GM20000 (cell line): ENCODE measurements at regions not wholly inside any gene's neighbourhood (a gene's known extent, or its start where the extent isn't known, plus 50 kb on each side); places are given as distances from the start of the nearest gene placed in this dataset.

Source experiments
- DNase-seq: peaks from one replicate; pipeline ENCODE4 v3.0.0; 2012; ENCODE audit warnings: low spot score
- TF ChIP-seq, protein P1 (sequence below): IDR thresholded peaks from 2 replicates; pipeline ENCODE4 v1.5.1; 2012; ENCODE audit warnings: mild to moderate bottlenecking, control low read depth; ENCODE audit errors: extremely low read depth, missing control alignments

DNA sequence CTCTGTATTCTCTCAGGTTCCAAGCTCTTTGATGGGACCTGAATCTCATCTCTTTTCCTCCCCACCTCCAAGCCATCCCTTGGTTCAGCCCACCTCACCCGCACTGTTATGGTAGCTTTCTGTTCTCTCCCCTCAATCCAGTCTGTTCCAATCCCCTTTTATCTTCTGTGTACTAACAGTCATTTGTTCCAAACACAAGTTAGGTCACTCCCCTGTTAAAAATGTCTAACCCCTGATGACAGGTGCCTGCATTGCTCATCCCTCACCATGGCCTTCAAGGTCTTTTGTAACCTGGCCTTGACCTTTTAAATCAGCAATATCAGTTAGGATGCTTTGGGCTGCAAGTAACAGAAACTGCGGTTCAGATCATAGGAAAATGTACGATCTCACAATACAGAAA, 74.8 kb downstream of the CYP26A1 start:
- no peak for DNase-seq
- TF ChIP-seq, protein P1, sequence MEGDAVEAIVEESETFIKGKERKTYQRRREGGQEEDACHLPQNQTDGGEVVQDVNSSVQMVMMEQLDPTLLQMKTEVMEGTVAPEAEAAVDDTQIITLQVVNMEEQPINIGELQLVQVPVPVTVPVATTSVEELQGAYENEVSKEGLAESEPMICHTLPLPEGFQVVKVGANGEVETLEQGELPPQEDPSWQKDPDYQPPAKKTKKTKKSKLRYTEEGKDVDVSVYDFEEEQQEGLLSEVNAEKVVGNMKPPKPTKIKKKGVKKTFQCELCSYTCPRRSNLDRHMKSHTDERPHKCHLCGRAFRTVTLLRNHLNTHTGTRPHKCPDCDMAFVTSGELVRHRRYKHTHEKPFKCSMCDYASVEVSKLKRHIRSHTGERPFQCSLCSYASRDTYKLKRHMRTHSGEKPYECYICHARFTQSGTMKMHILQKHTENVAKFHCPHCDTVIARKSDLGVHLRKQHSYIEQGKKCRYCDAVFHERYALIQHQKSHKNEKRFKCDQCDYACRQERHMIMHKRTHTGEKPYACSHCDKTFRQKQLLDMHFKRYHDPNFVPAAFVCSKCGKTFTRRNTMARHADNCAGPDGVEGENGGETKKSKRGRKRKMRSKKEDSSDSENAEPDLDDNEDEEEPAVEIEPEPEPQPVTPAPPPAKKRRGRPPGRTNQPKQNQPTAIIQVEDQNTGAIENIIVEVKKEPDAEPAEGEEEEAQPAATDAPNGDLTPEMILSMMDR, result no peak

DNA sequence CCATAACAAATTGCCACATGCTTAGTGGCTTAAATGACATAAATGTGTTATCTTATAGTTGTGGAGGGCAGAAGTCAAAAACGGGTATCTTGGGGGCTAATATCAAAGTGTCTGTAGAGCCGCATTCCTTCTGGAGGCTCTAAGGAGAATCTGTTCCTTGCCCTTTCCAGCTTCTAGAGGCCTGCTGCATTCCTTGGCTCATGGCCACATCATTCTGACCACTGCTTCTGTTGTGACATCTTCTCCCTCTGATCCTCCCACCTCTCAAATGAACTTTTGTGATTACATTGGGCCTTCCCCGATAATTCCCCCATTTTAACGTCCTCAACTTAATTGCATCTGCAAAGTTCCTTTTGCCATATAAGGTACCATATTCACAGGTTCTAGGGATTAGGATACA, 76.1 kb downstream of the CYP26A1 start:
- TF ChIP-seq, protein P1, result no peak
- no peak for DNase-seq

DNA sequence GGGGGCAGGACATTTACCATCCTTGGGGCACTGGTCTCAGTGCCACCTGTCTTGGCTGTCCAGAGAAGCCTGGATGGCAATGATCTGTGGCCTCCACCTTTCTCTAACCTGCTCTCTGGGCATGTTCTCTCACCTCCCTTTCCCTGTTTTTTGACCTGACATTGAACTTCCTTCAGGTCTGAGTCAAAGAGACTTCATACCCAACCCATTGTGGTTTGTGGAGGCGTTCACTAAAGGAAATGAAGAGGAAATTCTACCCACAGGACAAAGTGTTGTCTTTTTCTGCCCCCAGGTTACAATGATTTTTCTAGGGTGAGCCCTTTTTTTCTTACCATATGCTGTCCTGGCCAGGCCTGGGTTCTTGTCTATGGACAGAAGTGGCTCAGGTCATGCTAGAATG, 76.6 kb downstream of the CYP26A1 start:
- no peak for DNase-seq

DNA sequence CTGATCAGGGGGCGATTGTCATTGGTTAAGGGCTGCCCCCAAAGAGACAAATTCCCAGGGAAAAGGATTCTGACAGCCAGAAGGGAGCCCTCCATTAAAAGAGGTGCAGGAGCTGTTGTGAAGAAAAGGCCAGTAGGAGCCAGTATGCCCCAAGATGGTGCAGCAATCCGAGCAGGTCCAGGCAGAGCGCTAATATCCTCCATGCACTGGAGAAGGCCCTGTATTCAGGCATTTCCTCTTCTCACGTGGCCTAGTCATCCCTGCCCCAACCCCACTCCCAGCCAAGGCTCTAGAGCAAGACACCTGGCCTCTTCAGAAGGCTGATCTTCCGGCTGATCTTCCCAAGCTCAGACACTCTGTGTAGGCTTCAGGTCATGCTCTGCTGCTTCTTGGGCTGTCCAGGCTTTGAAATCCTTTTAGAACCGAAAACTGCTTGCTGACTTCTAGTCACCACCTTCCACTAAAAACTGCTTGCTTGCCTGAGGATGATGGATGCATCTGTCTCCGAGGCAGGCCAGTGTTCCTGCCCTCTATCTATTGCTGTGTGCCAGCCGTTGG, 77.4 kb downstream of the CYP26A1 start:
- no peak for DNase-seq

More for the DNA sequence above, 76.6 kb downstream of the CYP26A1 start:
- TF ChIP-seq, protein P1, result no peak

DNA sequence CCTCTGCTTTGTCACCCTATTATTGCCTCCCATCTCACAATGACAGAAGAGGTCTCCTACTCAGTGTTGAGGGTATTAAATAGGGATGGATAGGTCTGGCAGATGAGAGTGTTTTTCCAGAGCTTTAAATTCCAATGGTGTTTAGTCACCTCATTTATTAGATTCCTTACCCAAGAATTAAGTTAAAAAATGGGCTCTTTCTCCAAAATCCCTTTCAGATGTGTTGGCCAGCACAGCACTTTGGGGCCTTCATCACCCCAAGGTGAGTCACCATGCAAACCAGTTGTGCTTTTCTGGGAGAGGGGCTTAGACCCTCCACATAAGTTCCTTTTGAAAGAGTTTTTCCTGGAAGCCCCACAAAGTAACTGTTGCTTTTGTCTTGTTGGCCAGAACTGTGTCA, 78.4 kb downstream of the CYP26A1 start:
- DNase-seq, result no peak

More for the DNA sequence above, 77.4 kb downstream of the CYP26A1 start:
- TF ChIP-seq, protein P1, result no peak

DNA sequence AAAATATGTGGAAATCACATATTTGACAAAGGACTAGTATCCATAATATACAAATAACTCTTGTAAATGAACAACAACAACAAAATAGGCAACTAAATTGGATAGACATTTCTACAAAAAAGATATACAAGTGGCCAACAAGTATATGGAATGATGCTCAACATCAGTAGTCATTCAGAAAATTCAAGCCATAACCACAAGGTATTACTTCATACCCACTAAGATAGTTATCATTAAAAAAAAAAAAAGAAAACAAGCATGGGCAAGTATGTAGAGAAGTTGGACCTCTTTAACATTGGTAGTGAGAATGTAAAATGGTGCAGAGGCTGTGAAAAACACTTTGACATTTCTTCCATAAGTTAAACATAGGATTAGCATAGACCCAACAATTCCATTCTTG, 80.8 kb downstream of the CYP26A1 start:
- DNase-seq, result no peak
- TF ChIP-seq, protein P1, result no peak

More for the DNA sequence above, 78.4 kb downstream of the CYP26A1 start:
- TF ChIP-seq, protein P1, result no peak

DNA sequence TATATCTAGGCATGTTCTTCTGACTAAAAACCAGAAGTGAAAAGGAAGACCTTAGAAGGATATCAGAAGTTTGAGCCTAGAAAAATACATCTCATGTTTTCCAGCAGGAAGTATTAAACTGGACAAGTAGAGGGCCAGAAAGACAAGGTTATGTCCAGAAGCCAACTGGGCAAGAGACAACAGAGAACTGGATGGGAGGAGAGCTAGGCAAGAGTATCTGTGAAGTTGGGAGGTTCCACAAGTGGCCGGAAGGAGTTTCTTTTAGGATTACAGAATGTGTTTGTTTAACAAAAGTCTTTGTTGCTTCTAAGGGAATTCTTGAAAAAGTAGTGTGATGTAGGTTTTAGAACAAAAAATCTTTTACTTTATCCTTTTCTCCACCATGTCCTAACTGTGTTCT, 86.4 kb downstream of the CYP26A1 start:
- TF ChIP-seq, protein P1, result no peak
- DNase-seq, result no peak
